GM21737 (cell line): ENCODE measurements at regions not wholly inside any gene's neighbourhood (a gene's known extent, or its start where the extent isn't known, plus 50 kb on each side); places are given as distances from the start of the nearest gene placed in this dataset.

Source experiments
- ATAC-seq: cut with Tn5 transposase; IDR thresholded peaks from one replicate; pipeline ENCODE4 v1.9.1; 2021; ENCODE audit warnings: mild to moderate bottlenecking, moderate library complexity; ENCODE audit not compliant: unreplicated experiment

GRCh38 chr20:24773751-24774201 lies 175.3 kb upstream of the CST7 start:
- ATAC-seq = no peak

- ATAC-seq = no peak
Observed at GRCh38 chr20:24775966-24776365, 173.1 kb upstream of the CST7 start.

- no peak for ATAC-seq
Observed at GRCh38 chr20:24776755-24777271, 172.3 kb upstream of the CST7 start.

- ATAC-seq = no peak
Observed at GRCh38 chr20:24777746-24778145, 171.3 kb upstream of the CST7 start.

GRCh38 chr20:24778585-24779031 lies 170.5 kb upstream of the CST7 start:
- no peak for ATAC-seq

- no peak for ATAC-seq
Observed at GRCh38 chr20:24779131-24779530, 169.9 kb upstream of the CST7 start.

- no peak for ATAC-seq
Observed at GRCh38 chr20:24779946-24780345, 169.1 kb upstream of the CST7 start.

- no peak for ATAC-seq
Observed at GRCh38 chr20:24780674-24781417, 168.2 kb upstream of the CST7 start.

GRCh38 chr20:24781418-24781980 lies 167.6 kb upstream of the CST7 start:
- ATAC-seq = no peak

GRCh38 chr20:24782301-24782700 lies 166.8 kb upstream of the CST7 start:
- ATAC-seq = no peak

- no peak for ATAC-seq
Observed at GRCh38 chr20:24782801-24783630, 166.1 kb upstream of the CST7 start.

GRCh38 chr20:24783631-24784492 lies 165.2 kb upstream of the CST7 start:
- ATAC-seq = no peak

GRCh38 chr20:24784607-24785006 lies 164.5 kb upstream of the CST7 start:
- ATAC-seq = no peak

GRCh38 chr20:24785141-24786110 lies 163.6 kb upstream of the CST7 start:
- no peak for ATAC-seq

- no peak for ATAC-seq
Observed at GRCh38 chr20:24786111-24786495, 163.0 kb upstream of the CST7 start.

GRCh38 chr20:24786646-24787045 lies 162.4 kb upstream of the CST7 start:
- no peak for ATAC-seq

GRCh38 chr20:24787071-24787470 lies 162.0 kb upstream of the CST7 start:
- ATAC-seq = no peak

- no peak for ATAC-seq
Observed at GRCh38 chr20:24787621-24788020, 161.4 kb upstream of the CST7 start.

GRCh38 chr20:24789877-24790276 lies 159.2 kb upstream of the CST7 start:
- no peak for ATAC-seq
